ENCODE measurements at regions not wholly inside any gene's neighbourhood (a gene's known extent, or its start where the extent isn't known, plus 50 kb on each side); places are given as distances from the start of the nearest gene placed in this dataset.

- no peak for TF ChIP-seq RAD21 (CRISPR knock-in tag; IDR thresholded peaks at IDR 0.05)
- no peak for TF ChIP-seq POLR2AphosphoS5 (IDR thresholded peaks at IDR 0.05; ENCODE audit: low read depth, low read length)
- no peak for TF ChIP-seq TMF1 (CRISPR knock-in tag; IDR thresholded peaks at IDR 0.05; ENCODE audit: low read depth)
- TF ChIP-seq PHF5A (CRISPR knock-in tag; IDR thresholded peaks at IDR 0.05; ENCODE audit: low read depth, unreplicated experiment), result no peak
- no peak for TF ChIP-seq HOXA7 (CRISPR knock-in tag; IDR thresholded peaks at IDR 0.05)
- no peak for TF ChIP-seq TP53 (CRISPR knock-in tag; conservative IDR thresholded peaks at IDR 0.05)
- no peak for TF ChIP-seq YY1 (IDR thresholded peaks at IDR 0.05; ENCODE audit: insufficient read depth, insufficient replicate concordance, low read depth, low read length)
- TF ChIP-seq ZNF280B (CRISPR knock-in tag; IDR thresholded peaks at IDR 0.05; ENCODE audit: borderline replicate concordance), result no peak
These were observed 50.5 kb upstream of the HSPA12A start for GRCh38 chr10:116792817-116793216.
